BLaER1 (cell line): ENCODE measurements at regions not wholly inside any gene's neighbourhood (a gene's known extent, or its start where the extent isn't known, plus 50 kb on each side); places are given as distances from the start of the nearest gene placed in this dataset.

ENCODE experiments used
- H3K27ac ChIP-seq: shearing (Covaris generic); formaldehyde crosslinking; 2 replicates; pipeline ENCODE4 v1.8.1; 2022
- H3K27me3 ChIP-seq: shearing (Covaris generic); formaldehyde crosslinking; 2 replicates; pipeline ENCODE4 v1.8.1; 2022
- H3K36me3 ChIP-seq: shearing (Covaris generic); formaldehyde crosslinking; 2 replicates; pipeline ENCODE4 v1.8.1; 2022
- H3K4me1 ChIP-seq: shearing (Covaris generic); formaldehyde crosslinking; 2 replicates; pipeline ENCODE4 v1.8.1; 2022
- H3K4me2 ChIP-seq: shearing (Covaris generic); formaldehyde crosslinking; 2 replicates; pipeline ENCODE4 v1.8.1; 2022
- H3K4me3 ChIP-seq: shearing (Covaris generic); formaldehyde crosslinking; 2 replicates; pipeline ENCODE4 v1.8.1; 2022
- H3K9ac ChIP-seq: shearing (Covaris generic); formaldehyde crosslinking; 2 replicates; pipeline ENCODE4 v1.8.1; 2022
- H3K9me3 ChIP-seq: shearing (Covaris generic); formaldehyde crosslinking; 2 replicates; pipeline ENCODE4 v1.8.1; 2022
- H4K20me1 ChIP-seq: shearing (Covaris generic); formaldehyde crosslinking; 2 replicates; pipeline ENCODE4 v1.8.1; 2022
- Cebpa-rat ChIP-seq: shearing (Covaris generic); IDR thresholded peaks from 2 replicates; pipeline ENCODE4 v1.8.1; 2022

DNA sequence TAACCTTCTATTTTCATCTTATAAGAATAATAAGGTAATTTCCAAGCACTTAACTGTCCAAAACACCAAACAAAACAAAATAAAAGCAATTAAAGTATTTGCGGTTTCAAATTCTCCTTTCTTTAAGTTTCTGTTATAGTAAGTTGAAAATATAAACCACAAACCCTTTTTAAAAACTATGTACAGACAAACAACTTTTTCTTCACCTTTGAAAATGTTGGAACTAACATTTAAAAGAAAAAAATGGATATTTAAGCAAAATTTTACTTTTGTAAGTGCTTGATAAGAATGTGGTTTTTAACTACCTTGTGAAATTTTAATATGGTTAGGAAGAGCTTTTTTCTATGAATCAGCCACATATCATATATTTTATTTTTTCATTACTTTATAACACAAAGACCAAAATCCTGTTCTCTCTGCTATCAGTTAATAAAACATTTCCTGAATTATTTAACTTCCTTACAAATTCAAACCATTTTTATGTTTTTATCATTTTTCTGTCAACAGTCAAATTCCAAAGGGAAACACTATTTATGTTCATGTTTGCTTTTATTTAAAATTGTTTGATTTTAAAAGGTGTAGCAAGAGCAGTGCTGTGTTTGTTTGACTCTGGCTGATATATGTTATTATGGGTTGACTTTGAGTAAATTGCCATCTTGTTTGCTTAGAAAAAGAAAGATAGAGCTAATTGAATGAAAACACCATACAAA, 554.1 kb upstream of the KLHL1 start:
- no peak overlapping the region for H3K4me3 ChIP-seq
- H3K4me1 ChIP-seq = no peaks in the 10 kb centered on the region
- H4K20me1 ChIP-seq = no peaks in the 10 kb centered on the region
- no peak overlapping the region for H3K27ac ChIP-seq
- no peak overlapping the region for H3K9ac ChIP-seq
- no peak overlapping the region for H3K4me2 ChIP-seq
- H3K36me3 ChIP-seq = no peaks in the 10 kb centered on the region
- no peaks in the 10 kb centered on the region for H3K9me3 ChIP-seq
- no peaks in the 10 kb centered on the region for H3K27me3 ChIP-seq
- TF ChIP-seq Cebpa-rat = no peak

DNA sequence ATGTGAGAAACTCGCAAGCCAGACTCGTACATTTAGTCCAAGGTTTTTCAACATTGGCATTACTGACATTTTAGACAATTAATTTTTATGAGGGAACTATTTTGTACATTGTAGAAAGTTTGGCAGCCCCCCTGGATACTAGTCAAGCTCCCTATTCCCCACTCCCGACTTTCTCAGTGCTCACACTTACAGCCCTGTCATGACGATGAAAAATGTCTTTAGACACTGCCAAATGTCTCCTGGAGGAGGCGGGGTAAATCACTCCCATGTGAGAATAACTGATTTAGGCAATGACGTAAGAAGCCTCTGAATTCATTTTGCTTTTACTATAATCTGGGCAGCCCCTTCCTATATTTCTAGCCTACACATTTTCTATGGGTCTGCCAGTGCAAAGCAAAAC, 535.8 kb upstream of the KLHL1 start:
- H3K4me2 ChIP-seq = no peak overlapping the region
- TF ChIP-seq Cebpa-rat = no peak

DNA sequence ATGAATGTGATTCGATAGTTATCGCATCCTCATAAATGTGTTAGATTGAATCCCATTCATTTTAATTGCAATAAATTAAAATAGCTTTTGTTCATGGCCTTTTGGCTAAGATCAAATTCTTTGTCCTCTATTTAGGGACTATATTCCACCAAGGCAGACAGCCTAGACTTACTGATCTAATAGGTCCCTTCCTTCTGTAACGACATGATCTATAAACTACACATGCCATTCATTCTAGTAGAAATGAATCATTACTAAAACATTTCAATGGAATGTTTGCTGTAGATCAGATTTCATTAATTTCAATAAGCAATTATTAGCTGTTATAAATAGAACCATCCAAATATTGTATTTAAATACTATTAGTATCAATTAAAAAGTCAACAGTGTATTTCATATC, 526.6 kb upstream of the KLHL1 start:
- Histone ChIP-seq H3K27me3 (no peaks in the 10 kb centered on the region), H3K4me3 (no peak overlapping the region), H3K9me3 (no peaks in the 10 kb centered on the region), H3K9ac (no peak overlapping the region), H3K4me1 (no peaks in the 10 kb centered on the region), H3K4me2 (no peak overlapping the region), H3K36me3 (no peaks in the 10 kb centered on the region), H3K27ac (no peak overlapping the region), H4K20me1 (no peaks in the 10 kb centered on the region)
- TF ChIP-seq Cebpa-rat = no peak

More for the DNA sequence above, 535.8 kb upstream of the KLHL1 start:
- H4K20me1 ChIP-seq = no peaks in the 10 kb centered on the region
- no peak overlapping the region for H3K9ac ChIP-seq
- H3K27me3 ChIP-seq = no peaks in the 10 kb centered on the region
- H3K4me1 ChIP-seq = no peaks in the 10 kb centered on the region
- H3K4me3 ChIP-seq = no peak overlapping the region
- no peaks in the 10 kb centered on the region for H3K9me3 ChIP-seq
- no peak overlapping the region for H3K27ac ChIP-seq
- no peaks in the 10 kb centered on the region for H3K36me3 ChIP-seq

DNA sequence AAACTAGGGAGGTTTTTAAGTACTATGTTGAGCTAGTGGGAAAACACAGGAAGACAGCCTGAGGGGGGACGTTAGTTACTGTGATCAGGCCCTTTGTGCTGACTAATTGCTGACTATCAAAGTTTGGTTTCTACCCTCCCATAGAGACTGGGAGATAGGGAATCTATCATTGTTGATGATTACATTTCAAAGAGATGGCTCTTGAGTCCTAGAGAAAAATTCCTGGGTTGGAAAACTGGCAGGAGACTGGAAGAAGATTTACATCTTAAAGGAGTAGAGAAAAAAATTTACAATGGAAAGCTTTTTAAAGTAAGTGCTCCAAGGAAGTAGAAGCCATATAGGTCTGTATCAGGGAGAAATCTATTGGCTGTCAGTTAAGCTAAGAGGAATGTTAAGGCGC, 522.0 kb upstream of the KLHL1 start:
- Histone ChIP-seq H3K27ac (no peak overlapping the region), H3K4me2 (no peak overlapping the region), H3K4me1 (no peaks in the 10 kb centered on the region), H3K4me3 (no peak overlapping the region), H3K9ac (no peak overlapping the region), H3K27me3 (no peaks in the 10 kb centered on the region), H4K20me1 (no peaks in the 10 kb centered on the region), H3K9me3 (no peaks in the 10 kb centered on the region), H3K36me3 (no peaks in the 10 kb centered on the region)
- no peak for TF ChIP-seq Cebpa-rat

DNA sequence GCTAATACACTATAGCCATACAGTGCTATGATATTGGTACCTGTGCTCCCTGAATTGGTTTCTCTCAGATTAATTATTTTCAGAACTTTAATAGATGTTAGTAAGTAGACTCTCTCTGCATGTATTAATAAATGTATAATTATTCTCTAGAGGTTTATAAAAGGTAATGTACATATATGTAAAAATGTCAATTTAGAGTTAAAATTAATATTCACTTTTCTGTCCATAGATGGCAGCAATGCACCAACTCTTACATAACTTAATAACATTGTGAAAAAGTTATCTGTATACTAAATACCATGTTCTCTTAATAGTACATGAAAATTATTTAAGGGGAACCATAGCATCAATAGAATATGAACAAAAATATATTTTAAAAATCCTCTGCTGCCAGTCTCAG, 515.0 kb upstream of the KLHL1 start:
- Histone ChIP-seq H3K9me3 (no peaks in the 10 kb centered on the region), H3K9ac (no peak overlapping the region), H3K27me3 (no peaks in the 10 kb centered on the region), H3K36me3 (no peaks in the 10 kb centered on the region), H4K20me1 (no peaks in the 10 kb centered on the region), H3K4me1 (no peaks in the 10 kb centered on the region), H3K4me3 (no peak overlapping the region), H3K4me2 (no peak overlapping the region), H3K27ac (no peak overlapping the region)
- no peak for TF ChIP-seq Cebpa-rat

DNA sequence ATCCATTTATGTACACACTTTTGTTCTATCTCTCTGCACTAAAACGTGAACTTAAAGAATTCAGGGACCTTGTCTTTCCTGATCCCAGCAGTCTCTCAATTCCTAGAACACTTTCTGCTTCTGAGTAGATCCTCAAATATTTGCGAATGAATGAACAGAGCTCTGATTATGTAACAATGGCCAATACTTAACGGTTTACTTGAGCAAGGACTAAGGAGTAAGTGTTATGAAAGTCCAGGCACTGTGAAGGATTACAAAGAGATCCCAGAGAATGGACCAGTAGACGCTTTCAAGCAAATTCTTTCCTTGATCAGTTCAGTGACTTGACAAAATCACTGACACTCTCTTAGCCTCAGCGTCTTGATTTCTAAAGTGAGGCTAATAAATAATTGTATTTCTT, 514.5 kb upstream of the KLHL1 start:
- Histone ChIP-seq H3K4me2 (no peak overlapping the region), H3K36me3 (no peaks in the 10 kb centered on the region), H3K4me3 (no peak overlapping the region), H3K27me3 (no peaks in the 10 kb centered on the region), H3K9ac (no peak overlapping the region), H3K9me3 (no peaks in the 10 kb centered on the region), H3K27ac (no peak overlapping the region), H3K4me1 (no peaks in the 10 kb centered on the region), H4K20me1 (no peaks in the 10 kb centered on the region)
- TF ChIP-seq Cebpa-rat = no peak

DNA sequence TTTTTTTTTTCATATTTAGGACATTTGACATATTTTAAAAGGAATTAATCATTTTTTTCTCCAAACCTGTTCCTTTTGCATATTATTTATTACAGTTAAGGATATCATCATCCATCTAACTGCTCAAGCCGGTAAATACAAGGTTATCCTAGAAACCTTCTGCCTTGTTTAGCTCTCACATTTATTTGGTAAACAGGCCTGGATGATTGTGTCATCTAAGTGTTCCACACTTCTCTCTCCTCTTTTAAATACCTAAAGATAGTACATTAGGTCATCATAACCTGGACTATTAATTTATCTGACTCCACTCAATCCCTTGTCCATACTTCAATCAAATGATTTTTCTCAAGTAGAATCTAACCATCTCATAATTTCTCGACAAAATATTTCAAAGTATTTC, 511.7 kb upstream of the KLHL1 start:
- no peaks in the 10 kb centered on the region for H3K9me3 ChIP-seq
- H3K36me3 ChIP-seq = no peaks in the 10 kb centered on the region
- H3K4me3 ChIP-seq = no peak overlapping the region
- no peak overlapping the region for H3K4me2 ChIP-seq
- no peaks in the 10 kb centered on the region for H3K27me3 ChIP-seq
- H3K9ac ChIP-seq = no peak overlapping the region
- no peak overlapping the region for H3K27ac ChIP-seq
- TF ChIP-seq Cebpa-rat = no peak
- no peaks in the 10 kb centered on the region for H4K20me1 ChIP-seq
- no peaks in the 10 kb centered on the region for H3K4me1 ChIP-seq

DNA sequence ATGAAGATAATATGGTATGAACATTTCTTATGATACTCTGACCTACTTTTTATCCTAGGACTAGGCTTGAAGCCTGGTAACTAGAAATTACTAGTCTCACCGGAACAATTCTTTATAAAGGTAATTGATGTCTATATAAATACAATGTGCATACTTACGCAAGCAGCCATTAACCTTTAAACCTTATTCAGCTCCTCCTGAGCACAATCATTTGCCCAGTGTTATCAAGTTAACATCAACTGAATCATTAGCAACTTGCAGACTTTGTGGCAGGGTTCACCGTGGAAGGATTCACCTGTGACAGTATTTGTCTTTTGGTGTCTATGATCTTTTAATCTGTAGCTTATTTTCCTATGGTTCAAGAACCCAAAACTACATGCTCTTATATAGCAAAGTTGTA, 508.6 kb upstream of the KLHL1 start:
- H3K4me3 ChIP-seq = no peak overlapping the region
- no peaks in the 10 kb centered on the region for H3K27me3 ChIP-seq
- no peak overlapping the region for H3K9ac ChIP-seq
- TF ChIP-seq Cebpa-rat = no peak
- no peak overlapping the region for H3K4me2 ChIP-seq
- H3K27ac ChIP-seq = no peak overlapping the region
- no peaks in the 10 kb centered on the region for H3K4me1 ChIP-seq
- H3K36me3 ChIP-seq = no peaks in the 10 kb centered on the region
- no peaks in the 10 kb centered on the region for H3K9me3 ChIP-seq
- H4K20me1 ChIP-seq = no peaks in the 10 kb centered on the region

DNA sequence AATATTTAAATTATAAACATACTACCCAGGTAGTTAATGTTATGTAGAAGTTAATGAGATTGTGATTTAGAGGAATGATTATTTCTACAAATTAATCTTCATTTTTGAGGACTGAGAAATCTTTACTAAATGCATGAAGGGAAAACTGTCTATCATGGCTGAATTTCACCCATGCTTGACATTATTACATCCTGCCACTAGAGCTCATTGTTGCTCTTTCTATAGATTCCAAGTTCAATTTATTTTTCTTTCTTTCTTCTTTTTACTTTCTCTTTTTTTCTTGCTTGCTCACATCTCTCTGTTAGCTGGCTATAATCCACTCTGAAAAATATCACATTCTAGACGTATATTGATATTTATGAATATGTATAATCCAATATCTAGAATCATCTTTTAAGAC, 505.0 kb upstream of the KLHL1 start:
- H3K4me3 ChIP-seq = no peak overlapping the region
- no peak overlapping the region for H3K27ac ChIP-seq
- no peaks in the 10 kb centered on the region for H4K20me1 ChIP-seq
- no peak overlapping the region for H3K9ac ChIP-seq
- no peaks in the 10 kb centered on the region for H3K9me3 ChIP-seq
- H3K4me2 ChIP-seq = no peak overlapping the region
- no peaks in the 10 kb centered on the region for H3K36me3 ChIP-seq
- H3K27me3 ChIP-seq = no peaks in the 10 kb centered on the region
- no peaks in the 10 kb centered on the region for H3K4me1 ChIP-seq
- no peak for TF ChIP-seq Cebpa-rat

DNA sequence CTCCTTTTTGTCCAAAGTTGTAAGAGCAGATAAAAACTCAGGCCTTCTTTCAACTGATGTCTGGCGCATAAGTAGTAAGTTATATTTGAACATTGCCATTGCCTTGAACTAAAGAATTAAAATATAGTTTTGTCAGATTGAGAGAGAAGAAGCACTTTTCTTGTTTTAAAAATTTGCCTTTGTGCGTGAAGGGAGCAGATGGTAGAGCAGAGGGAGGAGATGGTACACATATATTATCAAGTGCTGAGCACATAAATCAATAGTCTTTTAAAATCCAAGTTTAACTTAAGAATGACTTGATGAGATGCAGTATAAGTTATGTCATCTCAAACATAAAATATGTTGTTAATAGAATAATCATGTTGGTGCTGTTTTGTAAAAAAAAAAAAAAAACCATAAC, 504.6 kb upstream of the KLHL1 start:
- H3K4me2 ChIP-seq = no peak overlapping the region
- no peaks in the 10 kb centered on the region for H3K27me3 ChIP-seq
- H3K9me3 ChIP-seq = no peaks in the 10 kb centered on the region
- H3K4me3 ChIP-seq = no peak overlapping the region
- no peak for TF ChIP-seq Cebpa-rat
- no peaks in the 10 kb centered on the region for H4K20me1 ChIP-seq
- no peaks in the 10 kb centered on the region for H3K4me1 ChIP-seq
- H3K9ac ChIP-seq = no peak overlapping the region
- H3K36me3 ChIP-seq = no peaks in the 10 kb centered on the region
- H3K27ac ChIP-seq = no peak overlapping the region

DNA sequence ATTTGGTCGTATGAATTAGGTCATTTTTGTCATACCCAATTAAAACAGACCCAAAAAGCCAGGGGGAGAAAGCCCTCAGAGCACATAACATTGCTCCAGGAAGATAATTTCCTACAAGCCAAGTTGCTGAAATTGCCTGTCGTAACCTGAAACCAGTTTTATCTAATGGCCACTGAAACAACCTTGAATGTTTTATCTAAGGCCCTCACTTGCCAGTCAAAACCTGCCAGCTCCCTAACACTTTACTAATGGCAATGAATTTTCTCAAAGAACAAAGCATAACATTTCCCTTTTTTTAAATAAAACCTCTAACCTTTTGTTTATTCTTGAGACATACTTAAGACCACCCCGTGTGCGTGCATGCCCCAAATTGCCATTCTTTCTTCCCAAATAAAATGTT, 496.2 kb upstream of the KLHL1 start:
- Histone ChIP-seq H3K4me1 (no peaks in the 10 kb centered on the region), H4K20me1 (no peaks in the 10 kb centered on the region), H3K4me3 (no peak overlapping the region), H3K9me3 (no peaks in the 10 kb centered on the region), H3K27me3 (no peaks in the 10 kb centered on the region), H3K9ac (no peak overlapping the region), H3K4me2 (no peak overlapping the region), H3K27ac (no peak overlapping the region), H3K36me3 (no peaks in the 10 kb centered on the region)
- no peak for TF ChIP-seq Cebpa-rat
